Activated CD4-positive, CD25-positive, alpha-beta regulatory T cell (primary cell): ENCODE measurements at regions not wholly inside any gene's neighbourhood (a gene's known extent, or its start where the extent isn't known, plus 50 kb on each side); places are given as distances from the start of the nearest gene placed in this dataset.
"Not testable (repeated sequence)": the region's sequence is repeated elsewhere in the genome, so short reads cannot be mapped to it uniquely, and the experiment has no call there.

Experiments used
- DNase-seq, 4 experiments: peaks; one replicate each; lab custom pipeline; 2025; lab: John Stamatoyannopoulos, UW

- no peak for DNase-seq
Measured at GRCh38 chr2:118611691-118612090, 235.8 kb downstream of the EN1 start.

GRCh38 chr2:118609138-118609537, 238.3 kb downstream of the EN1 start:
- DNase-seq: no peak

GRCh38 chr2:118607641-118608040, 239.8 kb downstream of the EN1 start:
- no peak for DNase-seq

- no peak for DNase-seq
Measured at GRCh38 chr2:118604811-118605210, 242.6 kb downstream of the EN1 start.

GRCh38 chr2:118604371-118604770, 243.1 kb downstream of the EN1 start:
- DNase-seq: no peak

- DNase-seq: no peak
Measured at GRCh38 chr2:118599141-118599540, 248.3 kb downstream of the EN1 start.

GRCh38 chr2:118596620-118597019, 250.8 kb downstream of the EN1 start:
- DNase-seq: no peak

- DNase-seq: no peak
Measured at GRCh38 chr2:118593257-118593656, 254.2 kb downstream of the EN1 start.

GRCh38 chr2:118591223-118591622, 256.2 kb downstream of the EN1 start:
- DNase-seq: no peak

- DNase-seq: no peak
Measured at GRCh38 chr2:118589721-118590120, 257.7 kb downstream of the EN1 start.

- no peak for DNase-seq
Measured at GRCh38 chr2:118588850-118589249, 258.6 kb downstream of the EN1 start.

- DNase-seq: no peak
Measured at GRCh38 chr2:118586312-118586711, 261.1 kb downstream of the EN1 start.

GRCh38 chr2:118584877-118585276, 262.6 kb downstream of the EN1 start:
- no peak for DNase-seq

GRCh38 chr2:118584062-118584749, 263.2 kb downstream of the EN1 start:
- DNase-seq: no peak

GRCh38 chr2:118582058-118582457, 265.4 kb downstream of the EN1 start:
- no peak for DNase-seq

- no peak for DNase-seq
Measured at GRCh38 chr2:118580651-118581050, 266.8 kb downstream of the EN1 start.

- no peak for DNase-seq
Measured at GRCh38 chr2:118580107-118580506, 267.3 kb downstream of the EN1 start.

GRCh38 chr2:118577202-118577601, 270.2 kb downstream of the EN1 start:
- DNase-seq: no peak

GRCh38 chr2:118576109-118576855, 271.2 kb downstream of the EN1 start:
- no peak for DNase-seq

GRCh38 chr2:118572380-118572779, 275.1 kb downstream of the EN1 start:
- not testable (repeated sequence) for DNase-seq

GRCh38 chr2:118569876-118570535, 277.4 kb downstream of the EN1 start:
- no peak for DNase-seq

GRCh38 chr2:118568700-118569099, 278.7 kb downstream of the EN1 start:
- DNase-seq: no peak
